ENCODE measurements at regions not wholly inside any gene's neighbourhood (a gene's known extent, or its start where the extent isn't known, plus 50 kb on each side); places are given as distances from the start of the nearest gene placed in this dataset.

DNA sequence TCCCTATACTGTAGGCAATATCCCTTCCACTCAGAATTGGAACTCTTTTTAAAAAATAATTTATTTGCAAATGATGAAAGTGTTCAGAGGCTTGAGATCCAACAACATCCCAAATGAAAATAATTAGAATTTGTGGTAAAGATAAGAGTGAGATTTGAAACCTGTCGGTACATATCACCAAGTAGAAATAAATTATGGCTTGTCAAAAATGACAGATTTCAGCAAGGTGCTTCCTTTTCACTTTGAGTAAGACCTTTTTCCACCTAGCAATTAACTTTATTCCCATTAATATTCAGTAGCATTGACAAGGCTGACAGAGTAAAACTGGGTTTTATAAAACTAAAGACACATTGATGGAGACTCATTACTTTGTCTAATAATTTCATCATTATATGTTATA is 107.7 kb upstream of the PRKD1 start:
- no peak for DNase-seq
- Histone ChIP-seq H3K36me3 (ENCODE audit: control insufficient read depth, insufficient read depth, low read length) (no peaks in the 10 kb centered on the region), H3K4me1 (ENCODE audit: control insufficient read depth, insufficient read depth, low read length, poor library complexity, severe bottlenecking) (no peaks in the 10 kb centered on the region), H3K4me3 (ENCODE audit: low read depth, low read length) (no peak overlapping the region), H3K27ac (ENCODE audit: insufficient read depth, low read length, poor library complexity, severe bottlenecking) (no peak overlapping the region), H3K9me3 (ENCODE audit: control insufficient read depth in 2 of 2, low read length in 2 of 2) (peaks cover 0 to 8% of the 10 kb centered on the region in 2 experiments), H3K27me3 (ENCODE audit: control insufficient read depth, insufficient read depth, low read length) (no peaks in the 10 kb centered on the region)
- no peak overlapping the region for H3K4me3 Mint-ChIP-seq
- no peaks in the 10 kb centered on the region for H3K4me1 Mint-ChIP-seq
- ATAC-seq (ENCODE audit: low read depth in 2 of 2): no peak
- H3K27ac Mint-ChIP-seq: no peak overlapping the region
- H3K9me3 Mint-ChIP-seq: peaks cover 2 to 14% (median 6%) of the 10 kb centered on the region in 7 donors
- H3K27me3 Mint-ChIP-seq: no peaks in the 10 kb centered on the region
- no peaks in the 10 kb centered on the region for H3K36me3 Mint-ChIP-seq

GRCh38 chr14:30045720-30046119 is 118.1 kb upstream of the PRKD1 start:
- Mint-ChIP-seq H3K36me3 (no peaks in the 10 kb centered on the region), H3K27me3 (no peaks in the 10 kb centered on the region), H3K4me3 (no peak overlapping the region), H3K4me1 (no peaks in the 10 kb centered on the region), H3K27ac (no peak overlapping the region), H3K9me3 (peaks cover 7 to 33% (median 9%) of the 10 kb centered on the region in 7 donors)
- Histone ChIP-seq H3K27ac (ENCODE audit: insufficient read depth, low read length, poor library complexity, severe bottlenecking) (no peak overlapping the region), H3K4me1 (ENCODE audit: control insufficient read depth, insufficient read depth, low read length, poor library complexity, severe bottlenecking) (no peaks in the 10 kb centered on the region), H3K36me3 (ENCODE audit: control insufficient read depth, insufficient read depth, low read length) (no peaks in the 10 kb centered on the region), H3K4me3 (ENCODE audit: low read depth, low read length) (no peak overlapping the region), H3K27me3 (ENCODE audit: control insufficient read depth, insufficient read depth, low read length) (no peaks in the 10 kb centered on the region), H3K9me3 (ENCODE audit: control insufficient read depth in 2 of 2, low read length in 2 of 2) (no peaks in the 10 kb centered on the region)
- ATAC-seq (ENCODE audit: low read depth in 2 of 2) (no peak), DNase-seq (no peak)

DNA sequence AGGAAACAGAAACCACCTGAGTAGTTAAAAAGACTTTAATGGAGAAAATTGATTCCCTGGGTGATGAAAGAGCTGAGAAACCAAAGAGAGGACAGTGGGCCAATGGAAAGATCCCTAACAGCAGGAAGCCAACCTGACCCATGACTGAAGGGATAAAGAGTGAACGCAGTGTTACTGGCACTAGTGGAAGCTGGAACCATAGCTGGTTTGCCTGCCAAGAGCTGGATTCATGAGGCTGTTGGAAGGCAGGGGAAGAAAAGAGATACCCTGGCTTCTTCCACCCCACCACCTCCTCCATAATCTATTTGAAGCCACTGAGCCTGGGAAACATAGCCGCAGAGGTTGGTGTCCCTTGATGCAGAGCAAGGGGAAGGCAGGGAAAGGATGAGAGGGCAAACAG is 125.5 kb upstream of the PRKD1 start:
- H3K27ac Mint-ChIP-seq: no peak overlapping the region
- no peaks in the 10 kb centered on the region for H3K27me3 ChIP-seq (ENCODE audit: control insufficient read depth, insufficient read depth, low read length)
- H3K4me1 Mint-ChIP-seq: no peaks in the 10 kb centered on the region
- no peaks in the 10 kb centered on the region for H3K36me3 ChIP-seq (ENCODE audit: control insufficient read depth, insufficient read depth, low read length)
- H3K4me3 ChIP-seq (ENCODE audit: low read depth, low read length): no peak overlapping the region
- H3K9me3 ChIP-seq (ENCODE audit: control insufficient read depth in 2 of 2, low read length in 2 of 2): no peaks in the 10 kb centered on the region
- H3K4me3 Mint-ChIP-seq: no peak overlapping the region
- no peaks in the 10 kb centered on the region for H3K36me3 Mint-ChIP-seq
- H3K4me1 ChIP-seq (ENCODE audit: control insufficient read depth, insufficient read depth, low read length, poor library complexity, severe bottlenecking): no peaks in the 10 kb centered on the region
- ATAC-seq (ENCODE audit: low read depth in 2 of 2) (no peak), DNase-seq (no peak)
- no peak overlapping the region for H3K27ac ChIP-seq (ENCODE audit: insufficient read depth, low read length, poor library complexity, severe bottlenecking)
- H3K27me3 Mint-ChIP-seq: no peaks in the 10 kb centered on the region
- peaks cover 4 to 21% (median 9%) of the 10 kb centered on the region in 7 donors for H3K9me3 Mint-ChIP-seq

DNA sequence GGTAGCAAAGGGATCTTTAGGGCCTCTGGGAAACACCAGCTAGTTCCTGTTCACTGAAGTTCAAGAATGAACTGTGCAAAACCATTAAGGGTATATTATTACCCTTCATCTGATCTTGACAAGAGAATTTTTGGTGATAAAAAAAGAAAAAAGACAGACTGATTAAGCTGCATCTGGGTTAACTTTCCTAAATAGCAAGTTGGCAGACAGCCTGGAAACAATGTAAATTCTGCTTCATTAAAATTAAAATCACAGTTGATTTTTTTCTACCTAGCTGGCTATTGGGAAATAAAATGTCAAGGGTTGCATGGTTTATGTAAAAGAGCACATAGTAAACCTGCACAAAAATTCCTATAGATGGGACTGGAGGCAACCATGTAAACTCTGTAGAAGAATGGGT is 126.6 kb upstream of the PRKD1 start:
- no peak for ATAC-seq (ENCODE audit: low read depth in 2 of 2)

DNA sequence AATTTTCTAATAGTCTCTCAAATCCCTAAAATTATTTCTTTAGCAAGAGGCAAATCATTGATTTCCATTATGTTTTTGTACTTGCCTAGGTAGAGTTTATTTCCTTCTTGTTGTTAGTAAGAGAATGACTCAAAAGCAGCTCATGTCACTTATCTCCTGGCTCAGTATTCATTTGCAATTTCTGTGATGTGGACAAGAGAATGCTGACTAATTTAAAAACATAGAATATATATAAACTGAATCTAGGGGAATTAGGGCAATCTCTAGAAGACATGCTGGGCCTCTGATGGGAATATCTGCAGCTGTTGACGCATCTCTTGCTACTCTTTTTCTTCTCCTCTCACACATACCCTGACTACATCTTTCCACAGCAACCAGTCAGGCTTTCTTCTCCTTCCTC is 130.8 kb upstream of the PRKD1 start:
- Mint-ChIP-seq H3K9me3 (peaks cover 0 to 12% (median 5%) of the 10 kb centered on the region in 7 donors), H3K4me3 (no peak overlapping the region), H3K27me3 (no peaks in the 10 kb centered on the region), H3K27ac (no peak overlapping the region), H3K4me1 (no peaks in the 10 kb centered on the region), H3K36me3 (no peaks in the 10 kb centered on the region)
- DNase-seq: no peak
- no peaks in the 10 kb centered on the region for H3K4me1 ChIP-seq (ENCODE audit: control insufficient read depth, insufficient read depth, low read length, poor library complexity, severe bottlenecking)
- H3K36me3 ChIP-seq (ENCODE audit: control insufficient read depth, insufficient read depth, low read length): no peaks in the 10 kb centered on the region
- no peaks in the 10 kb centered on the region for H3K27me3 ChIP-seq (ENCODE audit: control insufficient read depth, insufficient read depth, low read length)
- no peak for ATAC-seq (ENCODE audit: low read depth in 2 of 2)
- no peak overlapping the region for H3K27ac ChIP-seq (ENCODE audit: insufficient read depth, low read length, poor library complexity, severe bottlenecking)
- no peaks in the 10 kb centered on the region for H3K9me3 ChIP-seq (ENCODE audit: control insufficient read depth in 2 of 2, low read length in 2 of 2)
- no peak overlapping the region for H3K4me3 ChIP-seq (ENCODE audit: low read depth, low read length)

More for the DNA sequence above, 126.6 kb upstream of the PRKD1 start:
- H3K4me1 ChIP-seq (ENCODE audit: control insufficient read depth, insufficient read depth, low read length, poor library complexity, severe bottlenecking): no peaks in the 10 kb centered on the region
- H3K9me3 ChIP-seq (ENCODE audit: control insufficient read depth in 2 of 2, low read length in 2 of 2): no peaks in the 10 kb centered on the region
- no peak overlapping the region for H3K4me3 Mint-ChIP-seq
- H3K4me1 Mint-ChIP-seq: no peaks in the 10 kb centered on the region
- no peak overlapping the region for H3K27ac Mint-ChIP-seq
- no peak for DNase-seq
- H3K27me3 Mint-ChIP-seq: no peaks in the 10 kb centered on the region
- no peak overlapping the region for H3K27ac ChIP-seq (ENCODE audit: insufficient read depth, low read length, poor library complexity, severe bottlenecking)
- H3K4me3 ChIP-seq (ENCODE audit: low read depth, low read length): no peak overlapping the region
- H3K27me3 ChIP-seq (ENCODE audit: control insufficient read depth, insufficient read depth, low read length): no peaks in the 10 kb centered on the region
- H3K36me3 Mint-ChIP-seq: no peaks in the 10 kb centered on the region
- H3K36me3 ChIP-seq (ENCODE audit: control insufficient read depth, insufficient read depth, low read length): no peaks in the 10 kb centered on the region
- H3K9me3 Mint-ChIP-seq: peaks cover 0 to 18% (median 8%) of the 10 kb centered on the region in 7 donors

DNA sequence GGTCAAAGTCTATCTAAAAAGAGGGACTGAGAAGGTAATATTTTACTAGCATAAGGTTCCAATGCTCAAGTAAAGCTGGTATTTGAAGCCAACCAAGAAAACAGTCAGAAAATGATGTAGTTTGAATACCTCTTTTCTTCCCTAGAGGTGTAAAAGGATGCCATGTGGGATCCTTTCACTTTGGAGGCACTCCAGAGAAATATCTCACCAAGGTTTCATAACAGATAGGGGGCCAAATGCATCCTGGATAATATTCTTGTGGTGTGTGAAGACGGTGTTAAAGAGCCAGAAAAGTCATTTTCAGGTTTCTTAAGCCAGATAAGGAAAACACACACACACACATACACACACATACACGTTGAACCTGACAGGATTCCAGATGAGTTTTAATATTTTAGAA is 136.1 kb upstream of the PRKD1 start:
- H3K36me3 ChIP-seq (ENCODE audit: control insufficient read depth, insufficient read depth, low read length): no peaks in the 10 kb centered on the region
- H3K36me3 Mint-ChIP-seq: no peaks in the 10 kb centered on the region
- no peaks in the 10 kb centered on the region for H3K27me3 ChIP-seq (ENCODE audit: control insufficient read depth, insufficient read depth, low read length)
- no peak overlapping the region for H3K4me3 ChIP-seq (ENCODE audit: low read depth, low read length)
- H3K4me3 Mint-ChIP-seq: no peak overlapping the region
- H3K9me3 ChIP-seq (ENCODE audit: control insufficient read depth in 2 of 2, low read length in 2 of 2): no peaks in the 10 kb centered on the region
- H3K4me1 ChIP-seq (ENCODE audit: control insufficient read depth, insufficient read depth, low read length, poor library complexity, severe bottlenecking): no peaks in the 10 kb centered on the region
- H3K27ac ChIP-seq (ENCODE audit: insufficient read depth, low read length, poor library complexity, severe bottlenecking): no peak overlapping the region
- H3K27me3 Mint-ChIP-seq: no peaks in the 10 kb centered on the region
- DNase-seq (no peak), ATAC-seq (ENCODE audit: low read depth in 2 of 2) (no peak)
- no peaks in the 10 kb centered on the region for H3K4me1 Mint-ChIP-seq
- peaks cover 0 to 14% (median 2%) of the 10 kb centered on the region in 7 donors for H3K9me3 Mint-ChIP-seq
- no peak overlapping the region for H3K27ac Mint-ChIP-seq

GRCh38 chr14:30064454-30064853 is 136.8 kb upstream of the PRKD1 start:
- no peak overlapping the region for H3K27ac Mint-ChIP-seq

DNA sequence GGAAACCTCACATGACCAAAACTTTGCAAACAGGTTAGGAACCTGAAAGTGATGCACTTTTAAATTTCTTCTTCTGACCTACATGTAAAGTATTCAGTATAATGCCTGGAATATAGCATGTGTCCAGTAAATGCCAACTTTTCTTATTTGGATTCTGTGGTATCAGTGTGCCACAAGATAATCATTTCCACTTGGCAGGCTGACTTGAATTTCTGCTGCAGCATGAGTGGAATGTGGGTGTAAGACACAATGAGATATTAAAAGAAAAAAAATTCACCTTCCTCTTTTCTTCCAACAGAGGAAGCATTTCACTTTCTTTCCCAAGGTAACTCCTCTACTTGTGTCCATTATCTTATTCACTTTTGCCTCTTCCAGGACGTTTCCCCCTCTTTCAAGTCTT is 141.9 kb upstream of the PRKD1 start:
- no peak for ATAC-seq (ENCODE audit: low read depth in 2 of 2)
- Mint-ChIP-seq H3K27ac (no peak overlapping the region), H3K4me1 (no peaks in the 10 kb centered on the region), H3K36me3 (no peaks in the 10 kb centered on the region), H3K9me3 (peaks cover 4 to 26% (median 12%) of the 10 kb centered on the region in 7 donors), H3K4me3 (no peak overlapping the region), H3K27me3 (no peaks in the 10 kb centered on the region)
- Histone ChIP-seq H3K27me3 (ENCODE audit: control insufficient read depth, insufficient read depth, low read length) (no peaks in the 10 kb centered on the region), H3K4me3 (ENCODE audit: low read depth, low read length) (no peak overlapping the region), H3K36me3 (ENCODE audit: control insufficient read depth, insufficient read depth, low read length) (no peaks in the 10 kb centered on the region), H3K27ac (ENCODE audit: insufficient read depth, low read length, poor library complexity, severe bottlenecking) (no peak overlapping the region), H3K4me1 (ENCODE audit: control insufficient read depth, insufficient read depth, low read length, poor library complexity, severe bottlenecking) (no peaks in the 10 kb centered on the region), H3K9me3 (ENCODE audit: control insufficient read depth in 2 of 2, low read length in 2 of 2) (peaks cover 0 to 6% of the 10 kb centered on the region in 2 experiments)
- no peak for DNase-seq

More at GRCh38 chr14:30064454-30064853, 136.8 kb upstream of the PRKD1 start:
- ATAC-seq (ENCODE audit: low read depth in 2 of 2) (no peak), DNase-seq (no peak)
- Mint-ChIP-seq H3K36me3 (no peaks in the 10 kb centered on the region), H3K4me1 (no peaks in the 10 kb centered on the region), H3K9me3 (peaks cover 0 to 15% (median 4%) of the 10 kb centered on the region in 7 donors), H3K4me3 (no peak overlapping the region), H3K27me3 (no peaks in the 10 kb centered on the region)
- Histone ChIP-seq H3K9me3 (ENCODE audit: control insufficient read depth in 2 of 2, low read length in 2 of 2) (no peaks in the 10 kb centered on the region), H3K4me1 (ENCODE audit: control insufficient read depth, insufficient read depth, low read length, poor library complexity, severe bottlenecking) (no peaks in the 10 kb centered on the region), H3K27me3 (ENCODE audit: control insufficient read depth, insufficient read depth, low read length) (no peaks in the 10 kb centered on the region), H3K27ac (ENCODE audit: insufficient read depth, low read length, poor library complexity, severe bottlenecking) (no peak overlapping the region), H3K36me3 (ENCODE audit: control insufficient read depth, insufficient read depth, low read length) (no peaks in the 10 kb centered on the region), H3K4me3 (ENCODE audit: low read depth, low read length) (no peak overlapping the region)
